ENCODE measurements at regions not wholly inside any gene's neighbourhood (a gene's known extent, or its start where the extent isn't known, plus 50 kb on each side); places are given as distances from the start of the nearest gene placed in this dataset.

- TF ChIP-seq, protein P1, sequence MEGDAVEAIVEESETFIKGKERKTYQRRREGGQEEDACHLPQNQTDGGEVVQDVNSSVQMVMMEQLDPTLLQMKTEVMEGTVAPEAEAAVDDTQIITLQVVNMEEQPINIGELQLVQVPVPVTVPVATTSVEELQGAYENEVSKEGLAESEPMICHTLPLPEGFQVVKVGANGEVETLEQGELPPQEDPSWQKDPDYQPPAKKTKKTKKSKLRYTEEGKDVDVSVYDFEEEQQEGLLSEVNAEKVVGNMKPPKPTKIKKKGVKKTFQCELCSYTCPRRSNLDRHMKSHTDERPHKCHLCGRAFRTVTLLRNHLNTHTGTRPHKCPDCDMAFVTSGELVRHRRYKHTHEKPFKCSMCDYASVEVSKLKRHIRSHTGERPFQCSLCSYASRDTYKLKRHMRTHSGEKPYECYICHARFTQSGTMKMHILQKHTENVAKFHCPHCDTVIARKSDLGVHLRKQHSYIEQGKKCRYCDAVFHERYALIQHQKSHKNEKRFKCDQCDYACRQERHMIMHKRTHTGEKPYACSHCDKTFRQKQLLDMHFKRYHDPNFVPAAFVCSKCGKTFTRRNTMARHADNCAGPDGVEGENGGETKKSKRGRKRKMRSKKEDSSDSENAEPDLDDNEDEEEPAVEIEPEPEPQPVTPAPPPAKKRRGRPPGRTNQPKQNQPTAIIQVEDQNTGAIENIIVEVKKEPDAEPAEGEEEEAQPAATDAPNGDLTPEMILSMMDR (IDR thresholded peaks at IDR 0.05; ENCODE audit: insufficient read depth, low read length, poor library complexity, severe bottlenecking): no peak
- no peak for TF ChIP-seq EZH2phosphoT487 (conservative IDR thresholded peaks at IDR 0.05; ENCODE audit: low read length)
Measured at GRCh38 chr3:11718637-11719405, 75.1 kb upstream of the VGLL4 start.

All from SU-DHL-6 (cell line).